GM21786 (cell line): ENCODE measurements at regions not wholly inside any gene's neighbourhood (a gene's known extent, or its start where the extent isn't known, plus 50 kb on each side); places are given as distances from the start of the nearest gene placed in this dataset.
"Not testable (repeated sequence)": the region's sequence is repeated elsewhere in the genome, so short reads cannot be mapped to it uniquely, and the experiment has no call there.

Experiments
- ATAC-seq: cut with Tn5 transposase; IDR thresholded peaks from one replicate; pipeline ENCODE4 v1.9.1; 2021; ENCODE audit not compliant: unreplicated experiment

- ATAC-seq: no peak
Observed at GRCh38 chr9:78938821-78939220, 632.9 kb upstream of the TLE4 start.

DNA sequence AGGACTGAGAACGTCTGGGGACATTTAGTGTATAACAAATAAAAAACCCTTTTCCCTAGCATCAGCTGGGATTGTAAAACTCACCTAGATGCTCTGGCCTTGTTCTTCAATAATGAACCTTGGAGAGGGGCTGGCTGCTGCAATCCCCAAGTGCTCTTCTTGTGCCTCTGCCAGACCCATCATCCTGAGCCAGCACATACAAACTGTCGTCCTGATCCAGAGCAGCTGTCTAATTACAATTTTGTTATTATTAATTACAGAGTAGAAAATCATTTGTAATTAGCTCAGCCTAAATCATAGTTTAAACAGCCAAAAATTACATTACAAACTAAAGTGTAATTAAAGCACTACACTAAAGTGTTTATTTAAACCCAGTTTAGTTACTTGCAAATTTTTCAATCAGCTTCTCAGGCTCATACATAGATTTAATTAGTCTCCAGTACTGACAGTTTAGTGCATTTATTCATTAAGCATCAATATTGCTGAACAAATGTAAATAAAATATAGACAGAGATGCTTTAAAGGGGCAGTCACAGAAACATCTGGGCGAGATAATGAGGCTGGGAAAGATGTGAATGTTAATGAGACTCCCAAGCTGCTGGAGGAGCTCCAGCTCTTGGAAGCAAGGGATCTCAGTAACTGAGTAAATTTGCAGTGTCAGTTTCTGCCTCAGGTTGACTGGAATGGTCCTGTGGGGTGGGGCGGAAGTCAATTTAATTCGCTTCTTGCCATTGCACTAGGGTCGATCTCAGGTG is 632.3 kb upstream of the TLE4 start:
- no peak for ATAC-seq

GRCh38 chr9:78940121-78940855 is 631.5 kb upstream of the TLE4 start:
- no peak for ATAC-seq

DNA sequence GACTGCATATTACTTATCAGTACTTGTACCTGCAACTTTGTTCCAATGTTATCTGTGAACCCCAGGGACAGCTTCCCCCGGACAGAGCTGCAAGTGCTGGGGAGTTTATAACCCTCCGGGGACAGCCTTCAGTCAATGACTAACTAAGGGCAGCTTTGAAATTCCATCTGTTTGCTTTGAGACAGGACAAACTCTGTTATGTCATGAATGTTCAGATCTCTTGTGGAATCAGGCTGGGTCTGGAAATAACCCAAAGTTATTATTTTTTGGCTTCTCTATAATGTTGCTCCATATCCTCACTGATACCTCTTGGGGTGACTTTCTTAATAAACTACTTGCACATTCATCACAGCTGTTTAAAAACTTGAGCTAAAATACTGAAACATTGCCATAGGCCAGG is 617.5 kb upstream of the TLE4 start:
- ATAC-seq: no peak

DNA sequence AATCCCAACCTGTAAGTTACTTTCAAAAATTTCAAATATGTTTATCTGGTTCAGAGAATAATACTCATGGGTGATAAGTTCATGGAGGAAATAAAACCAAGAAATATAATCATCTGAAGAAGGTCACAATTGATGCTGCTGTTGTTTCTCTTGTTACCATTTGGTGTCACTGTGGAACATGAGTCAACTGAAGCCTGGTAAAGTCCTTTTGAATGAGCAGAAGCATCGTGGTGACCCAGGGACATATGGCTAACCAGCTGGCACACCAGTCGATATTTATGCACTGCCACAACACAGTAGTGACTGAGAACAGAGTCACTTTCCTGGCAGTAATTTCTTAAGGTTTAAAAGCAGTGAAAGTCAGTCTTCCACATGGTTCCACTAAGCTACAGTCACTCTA is 612.9 kb upstream of the TLE4 start:
- ATAC-seq: no peak

DNA sequence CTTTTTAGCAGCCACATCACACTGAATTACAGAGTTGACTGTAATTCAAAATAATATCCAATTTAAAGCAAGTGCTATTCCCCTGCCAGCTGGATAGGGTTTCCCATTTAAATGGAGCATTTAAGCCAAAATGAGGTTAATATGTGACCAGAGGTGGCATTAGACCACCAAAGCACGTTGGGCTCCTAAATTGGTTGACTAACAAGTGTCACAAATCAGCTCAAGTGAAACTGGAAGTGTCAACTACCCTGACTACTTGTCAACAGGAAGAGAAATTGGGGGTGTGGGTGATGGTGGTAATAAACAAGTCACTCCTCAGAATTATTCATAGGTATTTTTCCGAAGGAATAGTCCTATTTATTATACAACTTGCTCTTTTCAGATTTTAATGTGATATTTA is 609.6 kb upstream of the TLE4 start:
- ATAC-seq: no peak

DNA sequence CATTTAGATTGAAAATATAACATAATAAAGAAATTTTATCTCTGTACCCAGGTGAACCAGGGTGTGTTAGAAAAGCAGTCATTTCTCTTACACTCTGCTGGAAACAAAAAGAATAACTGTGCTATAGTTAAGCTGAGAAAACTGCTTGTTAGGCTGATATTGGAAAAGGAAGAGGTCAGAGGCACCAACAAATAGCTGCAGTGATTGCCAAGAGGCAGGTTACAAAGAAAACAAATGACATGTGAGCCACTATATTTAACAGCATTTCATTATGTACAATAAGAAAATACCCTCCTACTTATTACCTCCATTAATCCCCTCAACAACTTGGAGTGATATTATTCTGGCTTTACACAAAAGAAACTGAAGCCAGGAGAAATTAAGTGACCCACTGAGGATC is 607.9 kb upstream of the TLE4 start:
- no peak for ATAC-seq

DNA sequence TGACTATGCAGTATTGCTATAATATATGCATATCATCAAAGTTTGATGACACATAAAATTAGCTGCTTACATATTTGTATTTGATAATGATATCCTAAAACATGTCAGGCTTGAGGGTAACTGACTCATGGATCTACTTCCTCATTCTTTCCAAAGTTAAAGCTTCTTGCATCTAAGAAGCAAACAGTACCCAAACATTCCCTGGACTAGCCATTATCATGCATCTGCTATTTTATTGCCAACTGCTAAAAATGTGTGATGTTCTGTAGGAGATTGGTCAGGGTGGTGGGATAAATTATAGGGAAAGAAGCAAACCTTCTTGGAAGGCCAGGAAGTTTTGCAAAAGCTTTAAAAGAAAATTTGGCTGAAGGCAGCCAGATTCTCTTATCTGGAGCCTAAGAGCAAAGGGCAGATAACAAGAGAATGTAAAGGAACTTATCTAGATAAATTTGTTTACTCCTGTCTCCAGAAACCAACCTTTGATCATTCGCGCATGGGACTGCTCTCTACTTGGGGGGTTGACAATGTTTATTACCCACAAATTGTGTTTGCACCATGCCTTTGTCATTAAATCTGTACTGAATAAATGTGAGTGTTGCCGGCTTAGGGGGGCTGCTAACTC is 604.1 kb upstream of the TLE4 start:
- no peak for ATAC-seq

- no peak for ATAC-seq
Observed at GRCh38 chr9:78970375-78970774, 601.4 kb upstream of the TLE4 start.

DNA sequence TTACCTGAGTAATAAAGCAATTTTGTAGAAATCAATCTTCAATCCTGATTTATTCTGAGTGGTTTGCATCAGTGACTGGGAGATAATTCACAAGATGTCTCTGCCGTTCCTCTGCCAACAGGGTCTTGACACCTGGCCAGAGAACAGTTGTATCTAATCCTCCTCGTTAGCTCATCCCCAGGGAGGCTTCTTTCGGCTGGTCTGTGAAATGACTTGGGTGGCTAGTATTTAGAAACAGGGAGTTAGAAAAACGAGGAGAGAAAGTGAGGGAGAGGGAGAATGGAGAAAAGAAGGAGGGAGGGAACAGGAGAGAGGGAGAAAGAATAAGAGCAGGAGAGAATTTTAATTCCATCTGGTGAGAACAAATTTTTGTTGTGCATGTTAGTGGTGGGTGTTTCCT is 600.2 kb upstream of the TLE4 start:
- no peak for ATAC-seq

GRCh38 chr9:78972303-78972999 is 599.3 kb upstream of the TLE4 start:
- ATAC-seq: no peak

- no peak for ATAC-seq
Observed at GRCh38 chr9:78973907-78974306, 597.9 kb upstream of the TLE4 start.

GRCh38 chr9:78982849-78983248 is 588.9 kb upstream of the TLE4 start:
- ATAC-seq: no peak

DNA sequence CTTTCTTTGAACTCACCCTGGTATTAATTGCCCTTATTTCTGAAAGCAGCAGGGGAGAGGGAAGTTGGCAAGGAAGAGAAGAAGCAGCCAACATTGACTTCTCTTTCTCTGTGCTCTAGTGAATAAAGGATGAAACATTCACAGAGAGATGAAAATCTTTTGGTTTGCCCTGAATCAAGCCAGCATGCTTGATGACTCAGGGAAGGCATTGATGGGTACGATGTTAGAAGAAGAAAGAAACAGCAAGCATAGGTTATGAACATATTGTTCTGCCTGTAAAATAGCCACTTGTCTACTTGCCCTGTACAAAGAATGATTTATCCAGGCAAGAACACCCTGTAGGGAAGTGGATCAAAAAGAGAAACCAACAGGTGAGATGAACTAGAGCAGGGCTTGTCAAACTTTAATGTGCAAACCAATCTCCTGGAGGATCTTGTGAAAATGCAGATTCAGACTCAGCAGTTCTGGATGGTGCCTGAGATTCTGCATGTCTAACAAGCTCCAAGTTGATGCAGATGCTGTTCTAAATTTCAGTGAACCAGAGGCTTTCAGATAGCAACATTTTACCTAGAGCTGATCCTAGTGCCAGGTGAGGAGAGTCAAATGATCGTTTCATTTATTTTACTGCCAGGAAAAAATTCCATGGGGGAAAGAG is 586.6 kb upstream of the TLE4 start:
- no peak for ATAC-seq

DNA sequence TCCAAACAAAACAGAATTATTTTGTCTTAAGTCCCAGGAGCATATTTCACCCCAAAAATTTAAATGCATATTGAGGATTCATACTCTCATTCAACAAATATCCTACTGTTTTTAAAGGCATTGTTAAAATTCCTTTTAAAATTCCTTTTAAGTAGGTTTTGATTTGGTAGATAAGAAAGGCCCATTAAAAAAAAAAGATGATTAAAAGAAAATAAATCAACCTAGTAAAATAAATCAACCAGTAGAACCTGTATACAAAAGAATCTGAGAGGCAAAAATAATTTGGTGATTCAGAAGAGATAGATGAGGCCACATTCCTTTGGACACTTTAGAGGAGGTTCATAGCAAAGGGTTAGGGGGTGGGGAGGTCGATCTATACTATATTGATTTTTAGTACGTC is 585.3 kb upstream of the TLE4 start:
- ATAC-seq: no peak

DNA sequence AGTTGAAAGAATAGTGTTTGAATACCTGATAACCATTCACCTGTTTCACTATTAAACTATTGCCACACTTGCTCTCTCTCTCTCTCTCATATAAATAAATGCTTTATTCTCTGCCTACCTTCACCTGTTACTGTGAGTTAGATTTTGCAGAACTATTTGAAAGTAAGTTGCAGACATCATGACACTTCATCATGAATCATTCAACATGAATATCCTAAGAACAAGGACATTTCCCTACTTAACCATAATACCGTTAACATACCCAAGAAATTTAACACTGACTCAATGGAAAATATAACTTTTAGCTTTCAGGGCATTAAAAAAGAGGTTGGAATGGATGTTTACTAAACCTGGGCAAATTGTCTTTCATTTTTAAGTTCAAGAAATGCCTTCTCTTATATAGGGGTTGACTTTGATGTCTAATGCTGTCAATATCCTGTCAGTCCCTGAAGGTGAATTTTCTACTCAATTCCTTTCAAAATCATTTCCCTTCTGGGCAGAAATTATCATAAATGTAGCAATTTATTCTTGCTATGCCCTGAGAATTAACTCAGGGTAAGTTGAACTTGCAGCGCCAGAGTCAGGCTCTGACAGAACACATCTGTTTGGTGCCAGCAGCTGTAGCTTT is 582.6 kb upstream of the TLE4 start:
- ATAC-seq: no peak

GRCh38 chr9:78994471-78994870 is 577.3 kb upstream of the TLE4 start:
- ATAC-seq: no peak

- ATAC-seq: not testable (repeated sequence)
Observed at GRCh38 chr9:78994974-78995373, 576.8 kb upstream of the TLE4 start.

DNA sequence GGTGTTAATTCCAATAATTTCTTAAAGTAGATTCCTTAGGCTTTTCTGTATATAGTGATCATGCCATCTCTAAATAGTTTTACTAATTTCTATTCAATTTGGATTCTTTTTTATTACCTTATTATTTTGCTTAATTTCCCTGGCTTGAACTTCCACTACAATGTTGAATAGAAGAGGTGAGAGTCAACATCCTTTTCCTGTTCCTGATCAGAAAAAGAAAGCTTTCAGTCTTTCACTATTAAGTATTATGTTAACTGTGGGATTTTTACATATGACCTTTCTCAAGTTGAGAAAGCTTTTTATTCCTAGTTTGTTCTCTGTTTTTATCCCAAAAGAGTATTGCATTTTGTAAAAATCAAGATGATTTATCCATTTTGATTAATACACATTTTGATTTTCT is 574.5 kb upstream of the TLE4 start:
- no peak for ATAC-seq

DNA sequence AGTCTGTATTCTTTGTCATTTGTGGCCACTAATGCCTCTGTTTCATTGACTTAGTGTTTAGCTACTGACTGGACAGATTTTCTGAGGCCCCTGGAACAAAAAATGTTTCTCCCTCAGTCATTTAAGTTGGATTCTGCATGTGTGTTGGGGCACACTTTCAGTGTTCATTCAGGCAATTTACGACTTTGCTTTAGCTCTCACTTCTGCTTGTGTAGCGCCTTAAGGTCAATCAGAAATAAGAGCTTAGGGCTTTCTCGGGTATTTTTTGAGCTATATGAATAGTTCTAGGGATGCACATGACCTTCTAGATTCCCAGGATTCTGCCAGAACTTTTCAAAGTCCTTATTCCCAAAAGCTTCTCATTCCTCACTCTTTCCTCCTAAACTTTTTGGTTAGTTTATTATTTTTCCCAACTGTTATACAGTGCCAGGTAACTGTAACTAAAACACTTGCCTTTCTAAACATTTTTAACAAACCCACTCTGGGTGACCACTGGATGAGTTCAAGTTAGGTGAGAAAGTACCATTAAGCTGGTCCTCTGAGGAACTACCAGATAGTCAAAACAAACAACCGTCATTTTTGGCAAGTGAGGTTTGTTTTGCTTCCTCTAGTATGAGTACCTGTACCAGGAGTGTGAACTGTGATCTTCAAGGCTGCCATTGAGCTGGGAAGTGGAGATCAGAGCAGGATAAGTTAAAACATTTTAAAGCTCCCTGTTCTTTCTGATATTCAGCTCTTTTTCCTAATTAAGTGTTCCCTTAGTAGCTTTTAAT is 571.3 kb upstream of the TLE4 start:
- ATAC-seq: no peak
